ENCODE measurements at regions not wholly inside any gene's neighbourhood (a gene's known extent, or its start where the extent isn't known, plus 50 kb on each side); places are given as distances from the start of the nearest gene placed in this dataset.

DNA sequence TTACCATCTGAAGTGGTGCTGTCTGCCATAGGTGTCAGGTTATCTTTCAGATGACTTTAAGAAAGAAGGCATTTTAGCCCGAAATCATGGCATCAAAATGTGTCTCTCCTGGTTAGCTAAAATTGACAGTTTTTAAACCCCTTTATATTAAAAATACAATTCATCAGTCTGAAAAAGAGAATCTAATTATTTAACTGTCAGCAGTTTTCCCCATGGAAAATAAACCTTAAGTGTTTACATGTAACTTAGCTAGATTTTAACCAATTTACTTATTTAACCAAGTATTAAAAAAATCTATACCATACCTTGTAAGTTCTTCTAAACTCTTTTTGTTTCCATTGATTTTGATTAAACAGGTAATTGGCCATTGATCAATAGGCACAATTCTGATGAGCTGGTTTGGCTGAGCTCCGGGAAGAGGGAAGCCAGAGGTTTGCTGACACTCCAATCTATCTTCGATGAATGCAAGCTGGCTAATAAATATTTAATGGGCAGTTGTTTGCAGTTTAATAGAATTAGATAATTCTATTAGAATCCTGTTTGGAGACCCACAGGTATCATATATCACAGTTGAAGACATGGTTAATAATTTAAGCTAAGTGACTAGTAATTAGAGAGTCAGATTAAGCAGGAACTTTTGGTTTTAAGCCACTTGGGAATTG lies 114.0 kb downstream of the MAT2B start:
- SMC1A ChIA-PET (ENCODE audit: uncharacterized antibody, unreplicated experiment) = interaction anchor here (0.6 kb wide), 1 partner anchor 383 kb away, joined by 3 read pairs; no protein-coding TSS in a partner anchor
- Histone ChIP-seq H3K27ac (ENCODE audit: control insufficient read depth, insufficient read depth) (no peak overlapping the region), H3K79me2 (ENCODE audit: control insufficient read depth, insufficient read depth, low read length) (no peaks in the 10 kb centered on the region), H3K4me3 (no peak overlapping the region), H3K9me3 (replicated peaks; ENCODE audit: control insufficient read depth, insufficient read depth, low read length) (no peaks in the 10 kb centered on the region), H3K4me2 (ENCODE audit: control insufficient read depth, insufficient read depth) (no peak overlapping the region), H2AFZ (ENCODE audit: control insufficient read depth, low read depth, low read length) (no peak overlapping the region), H3K36me3 (ENCODE audit: control insufficient read depth in 2 of 2, insufficient read depth in 2 of 2, low read length in 1 of 2) (no peaks in the 10 kb centered on the region), H4K20me1 (ENCODE audit: control insufficient read depth, insufficient read depth) (no peaks in the 10 kb centered on the region), H3K4me1 (ENCODE audit: control insufficient read depth, insufficient read depth, low read length) (no peaks in the 10 kb centered on the region), H3K9ac (ENCODE audit: control insufficient read depth, insufficient read depth, low read length) (no peak overlapping the region), H3K27me3 (replicated peaks in 1 of 2; ENCODE audit: control insufficient read depth in 2 of 2, insufficient read depth in 2 of 2, low read length in 1 of 2) (no peaks in the 10 kb centered on the region)
- DNase-seq (ENCODE audit: low read depth, low spot score) (no peak), FAIRE-seq (no peak), ATAC-seq (no peak)
- intact Hi-C loops (cut with micrococcal nuclease; ENCODE audit: unreplicated experiment) (no loop called here), in situ Hi-C loops (cut with MboI) (no loop called here)
- WGBS (ENCODE audit: insufficient coverage, insufficient replicate concordance, low lambda C conversion rate, missing lambda C conversion rate) = 19% methylated on average over 3 of the region's 3 CpGs
- RAD21 ChIA-PET (ENCODE audit: unreplicated experiment) = no interaction called here
- no TSS peak for BruUV-seq (replicated peaks)
- POLR2A ChIA-PET = no interaction called here
- CTCF ChIA-PET = no interaction called here
- TF ChIP-seq MYC (IDR thresholded peaks at IDR 0.05; ENCODE audit: insufficient read depth, insufficient read length, insufficient replicate concordance, low read length, severe bottlenecking) = no peak
- TF ChIP-seq ZNF217 (IDR thresholded peaks at IDR 0.05) = no peak
- no peak for TF ChIP-seq ZBTB40 (IDR thresholded peaks at IDR 0.05; ENCODE audit: borderline replicate concordance)
- no peak for TF ChIP-seq BCLAF1 (IDR thresholded peaks at IDR 0.05)
- TF ChIP-seq NFIC (IDR thresholded peaks at IDR 0.05; ENCODE audit: low read depth, low read length) = no peak
- no peak for TF ChIP-seq ZNF687 (IDR thresholded peaks at IDR 0.05)
- no peak for TF ChIP-seq ELK1 (IDR thresholded peaks at IDR 0.05; ENCODE audit: low read depth, low read length)
- TF ChIP-seq SMAD5 (IDR thresholded peaks at IDR 0.05; ENCODE audit: low read depth) = no peak
- TF ChIP-seq TBL1XR1 (IDR thresholded peaks at IDR 0.05; ENCODE audit: low read depth, low read length) = no peak
- TF ChIP-seq ZNF274 (IDR thresholded peaks at IDR 0.05; ENCODE audit: insufficient read depth, insufficient read length) = no peak
- TF ChIP-seq KLF5 (IDR thresholded peaks at IDR 0.05; ENCODE audit: partially characterized antibody) = no peak
- no peak for TF ChIP-seq YBX1 (IDR thresholded peaks at IDR 0.05)

Data from GM12878 (cell line).